Omental fat pad (tissue), 3 donors: ENCODE measurements at regions not wholly inside any gene's neighbourhood (a gene's known extent, or its start where the extent isn't known, plus 50 kb on each side); places are given as distances from the start of the nearest gene placed in this dataset.
"Not testable (repeated sequence)": the region's sequence is repeated elsewhere in the genome, so short reads cannot be mapped to it uniquely, and the experiment has no call there.

Source experiments
- ATAC-seq: fragments of 150-250 bp; one replicate; pipeline ENCODE4 v1.9.1; 2016; ENCODE audit warnings: mild to moderate bottlenecking, moderate library complexity; ENCODE audit not compliant: low FRiP score
- DNase-seq: peaks from one replicate; pipeline ENCODE4 v3.0.0-alpha.2; 2019; ENCODE audit warnings: low spot score
- TF ChIP-seq, protein P1 (sequence below), 3 donors: fragments of 450-650 bp; IDR thresholded peaks; one replicate each; pipeline ENCODE4 v1.5.1; 2016 to 2017; ENCODE audit warnings: antibody characterized with exemption in 3 of 3, mild to moderate bottlenecking in 3 of 3, moderate library complexity in 2 of 3

DNA sequence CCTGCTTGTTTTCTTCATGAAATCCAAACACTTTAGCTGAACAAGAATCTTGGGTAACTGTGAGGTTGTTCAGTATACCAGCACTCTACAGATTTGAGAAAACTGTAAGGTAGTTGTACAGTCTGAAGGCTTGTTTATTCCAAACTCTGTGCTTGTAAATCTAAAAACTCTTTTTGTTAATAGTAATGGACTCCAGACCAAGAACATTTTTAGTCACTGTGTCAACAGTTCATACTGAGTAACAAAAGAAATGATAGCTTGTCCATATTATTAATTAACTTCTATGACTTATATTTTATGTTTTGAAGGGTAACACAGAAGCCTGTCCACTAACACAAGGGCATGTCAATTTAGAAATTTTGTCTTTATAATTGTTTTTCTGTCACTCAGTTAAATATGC, 72.2 kb upstream of the KYNU start:
- ATAC-seq: no peak

DNA sequence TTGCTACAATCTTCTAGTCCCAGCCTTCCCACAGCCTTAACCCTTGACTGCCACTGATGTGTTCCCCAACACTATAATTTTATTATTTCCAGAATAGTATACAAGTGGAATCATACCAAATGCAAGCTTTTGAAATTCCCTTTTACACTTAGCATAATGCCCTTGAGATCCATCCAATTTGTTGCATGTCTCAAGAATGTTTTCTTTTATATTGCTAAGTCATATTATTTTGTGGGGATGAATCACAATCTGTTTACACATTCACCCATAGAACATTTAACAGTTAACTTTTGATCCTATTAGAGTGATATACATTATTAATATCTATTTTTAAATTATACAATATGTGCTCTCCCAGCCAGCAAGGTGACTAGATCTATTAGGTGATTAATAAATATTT, 74.3 kb upstream of the KYNU start:
- ATAC-seq: no peak
- no peak for DNase-seq
- TF ChIP-seq, protein P1, sequence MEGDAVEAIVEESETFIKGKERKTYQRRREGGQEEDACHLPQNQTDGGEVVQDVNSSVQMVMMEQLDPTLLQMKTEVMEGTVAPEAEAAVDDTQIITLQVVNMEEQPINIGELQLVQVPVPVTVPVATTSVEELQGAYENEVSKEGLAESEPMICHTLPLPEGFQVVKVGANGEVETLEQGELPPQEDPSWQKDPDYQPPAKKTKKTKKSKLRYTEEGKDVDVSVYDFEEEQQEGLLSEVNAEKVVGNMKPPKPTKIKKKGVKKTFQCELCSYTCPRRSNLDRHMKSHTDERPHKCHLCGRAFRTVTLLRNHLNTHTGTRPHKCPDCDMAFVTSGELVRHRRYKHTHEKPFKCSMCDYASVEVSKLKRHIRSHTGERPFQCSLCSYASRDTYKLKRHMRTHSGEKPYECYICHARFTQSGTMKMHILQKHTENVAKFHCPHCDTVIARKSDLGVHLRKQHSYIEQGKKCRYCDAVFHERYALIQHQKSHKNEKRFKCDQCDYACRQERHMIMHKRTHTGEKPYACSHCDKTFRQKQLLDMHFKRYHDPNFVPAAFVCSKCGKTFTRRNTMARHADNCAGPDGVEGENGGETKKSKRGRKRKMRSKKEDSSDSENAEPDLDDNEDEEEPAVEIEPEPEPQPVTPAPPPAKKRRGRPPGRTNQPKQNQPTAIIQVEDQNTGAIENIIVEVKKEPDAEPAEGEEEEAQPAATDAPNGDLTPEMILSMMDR (IDR thresholded peaks at IDR 0.05): no peak

More for the DNA sequence above, 72.2 kb upstream of the KYNU start:
- DNase-seq: no peak
- TF ChIP-seq, protein P1 (IDR thresholded peaks at IDR 0.05): no peak

DNA sequence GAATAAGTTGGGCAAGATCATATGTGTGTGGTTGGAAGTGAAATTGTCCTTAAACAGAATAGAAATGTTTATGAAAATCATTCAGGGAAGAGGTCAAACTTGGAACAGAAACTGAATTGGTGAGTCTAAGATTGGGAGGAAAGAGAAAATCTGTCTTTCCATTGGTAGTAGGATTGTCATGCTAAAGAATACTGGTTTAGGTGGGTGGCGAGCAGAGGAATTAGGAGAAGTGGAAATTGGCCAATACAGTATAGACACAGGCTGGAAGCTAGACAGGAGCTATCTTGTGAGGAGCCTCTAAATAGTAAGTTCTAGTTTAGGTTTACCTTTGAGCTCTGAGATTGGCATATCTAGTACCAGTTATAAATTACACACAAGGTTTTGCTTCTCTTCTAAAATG, 80.9 kb upstream of the KYNU start:
- TF ChIP-seq, protein P1 (IDR thresholded peaks at IDR 0.05): no peak
- no peak for DNase-seq
- ATAC-seq: no peak

DNA sequence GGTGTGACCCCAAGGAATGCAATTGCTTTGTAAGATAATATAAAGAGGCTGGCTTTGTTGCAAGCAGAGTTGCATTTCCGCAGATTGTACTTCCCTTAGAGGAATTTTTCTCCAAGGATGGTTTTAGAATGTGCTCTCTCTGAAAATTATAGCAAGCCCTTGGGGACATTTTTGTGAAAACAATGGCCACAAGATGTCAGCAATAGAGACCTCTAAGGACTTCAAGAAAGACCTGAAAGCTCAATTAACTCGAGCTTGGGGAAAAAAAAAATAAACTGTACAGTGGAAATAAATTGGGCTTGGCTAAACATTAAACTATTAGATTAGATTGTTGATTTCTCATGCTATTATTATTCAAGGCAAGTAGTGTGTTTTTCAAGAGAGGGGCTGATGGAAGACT, 81.3 kb upstream of the KYNU start:
- ATAC-seq (no peak), DNase-seq (no peak)
- TF ChIP-seq, protein P1 (IDR thresholded peaks at IDR 0.05): no peak

DNA sequence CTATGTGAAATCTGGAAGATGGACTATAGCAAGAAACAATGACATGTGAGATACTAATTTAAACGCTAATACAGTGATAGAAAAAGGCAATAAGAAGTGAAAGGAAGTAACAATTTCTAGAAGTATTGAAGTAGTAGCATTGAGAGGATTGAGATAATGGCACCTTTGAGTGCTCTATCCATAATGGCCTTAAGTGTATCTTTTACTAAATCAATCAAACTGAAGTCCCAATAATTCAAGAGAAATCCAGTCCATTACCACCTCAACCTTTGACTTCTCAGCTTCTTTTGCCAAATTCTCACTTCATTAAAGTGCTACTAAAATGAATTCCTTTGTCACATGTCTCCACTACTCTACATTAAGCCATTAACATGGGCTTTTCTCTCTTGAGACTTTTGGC, 82.6 kb upstream of the KYNU start:
- TF ChIP-seq, protein P1 (IDR thresholded peaks at IDR 0.05): no peak
- DNase-seq (no peak), ATAC-seq (no peak)

DNA sequence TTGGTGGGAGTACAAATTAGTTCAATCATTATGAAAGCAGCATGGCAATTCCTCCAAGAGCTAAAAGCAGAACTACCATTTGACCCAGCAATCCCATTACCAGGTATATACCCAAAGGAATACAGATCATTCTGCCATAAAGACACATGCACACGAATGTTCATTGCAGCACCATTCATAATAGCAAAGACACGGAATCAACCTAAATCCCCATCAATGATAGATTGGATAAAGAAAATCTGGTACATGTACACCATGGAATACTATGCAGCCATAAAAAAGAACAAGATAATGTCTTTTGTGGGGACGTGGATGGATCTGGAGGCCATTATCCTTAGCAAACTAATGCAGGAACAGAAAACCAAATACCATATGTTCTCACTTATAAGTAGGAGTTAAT, 85.1 kb upstream of the KYNU start:
- not testable (repeated sequence) for ATAC-seq, DNase-seq

DNA sequence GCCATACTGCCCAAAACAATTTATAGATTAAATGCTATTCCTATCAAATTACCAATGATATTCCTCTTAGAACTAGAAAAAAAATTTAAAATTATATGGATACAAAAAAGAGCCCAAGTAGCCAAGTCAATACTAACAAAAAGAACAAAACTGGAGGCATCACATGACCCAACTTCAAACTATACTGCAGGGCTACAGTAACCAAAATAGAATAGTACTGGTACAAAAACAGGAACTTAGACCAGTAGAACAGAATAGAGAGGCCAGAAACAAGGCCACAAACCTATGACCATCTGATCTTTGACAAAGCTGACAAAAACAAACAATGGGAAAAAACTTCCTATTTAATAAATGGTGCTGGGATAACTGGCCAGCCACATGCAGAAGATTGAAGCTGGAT, 86.1 kb upstream of the KYNU start:
- TF ChIP-seq, protein P1 (IDR thresholded peaks at IDR 0.05): no peak
- DNase-seq: no peak

More for the DNA sequence above, 86.1 kb upstream of the KYNU start:
- no peak for ATAC-seq
